Neural cell (in vitro differentiated cells): ENCODE measurements at regions not wholly inside any gene's neighbourhood (a gene's known extent, or its start where the extent isn't known, plus 50 kb on each side); places are given as distances from the start of the nearest gene placed in this dataset.

Source experiments
- H2AFZ ChIP-seq: fragments of 200-600, 300-800 bp; sonication (generic), shearing (Covaris generic); 2 replicates; pipeline ENCODE4 v1.6.0; 2014; ENCODE audit warnings: low read depth, mild to moderate bottlenecking, antibody characterized with exemption, low read length, moderate library complexity
- H3F3A ChIP-seq: fragments of 200-600 bp; shearing (Covaris generic); 2 replicates; pipeline ENCODE4 v1.6.1; 2016; ENCODE audit warnings: mild to moderate bottlenecking, moderate library complexity, mixed read lengths, antibody characterized with exemption, low read length; ENCODE audit not compliant: insufficient read depth, poor library complexity, severe bottlenecking
- H3K27ac ChIP-seq: fragments of 200-600, 300-800 bp; sonication (generic), shearing (Covaris generic); 2 replicates; pipeline ENCODE4 v1.5.1; 2014; ENCODE audit warnings: mild to moderate bottlenecking, low read length, moderate library complexity
- H3K27me3 ChIP-seq: fragments of 300-800, 200-600 bp; sonication (generic), shearing (Covaris generic); 2 replicates; pipeline ENCODE4 v1.6.0; 2014; ENCODE audit warnings: mild to moderate bottlenecking, low read depth, low read length, moderate library complexity; ENCODE audit not compliant: insufficient read depth
- H3K36me3 ChIP-seq: fragments of 300-800, 200-600 bp; sonication (generic), shearing (Covaris generic); 2 replicates; pipeline ENCODE4 v1.5.1; 2014; ENCODE audit warnings: mild to moderate bottlenecking, antibody characterized with exemption, low read length, moderate library complexity; ENCODE audit not compliant: insufficient read depth
- H3K4me2 ChIP-seq: fragments of 300-800, 200-600 bp; sonication (generic), shearing (Covaris generic); 2 replicates; pipeline ENCODE4 v1.6.0; 2014; ENCODE audit warnings: mild to moderate bottlenecking, low read length
- H3K4me3 ChIP-seq: fragments of 300-800, 200-600 bp; sonication (generic), shearing (Covaris generic); 2 replicates; pipeline ENCODE4 v1.5.1; 2014; ENCODE audit warnings: mild to moderate bottlenecking, low read length, moderate library complexity
- H3K79me2 ChIP-seq: fragments of 200-600 bp; shearing (Covaris generic); replicated peaks from 2 replicates; pipeline ENCODE4 v1.6.0; 2014; ENCODE audit warnings: mild to moderate bottlenecking, low read length, moderate library complexity; ENCODE audit not compliant: insufficient read depth
- H3K9ac ChIP-seq: fragments of 300-800, 200-600 bp; sonication (generic), shearing (Covaris generic); 2 replicates; pipeline ENCODE4 v1.6.1; 2016; ENCODE audit warnings: mild to moderate bottlenecking, low read length, mixed read lengths
- H3K9me2 ChIP-seq: fragments of 200-600 bp; shearing (Covaris generic); 2 replicates; pipeline ENCODE4 v1.6.1; 2016; ENCODE audit warnings: mild to moderate bottlenecking, low read length, mixed read lengths; ENCODE audit not compliant: insufficient read depth
- H3K9me3 ChIP-seq: fragments of 200-600, 300-800 bp; sonication (generic), shearing (Covaris generic); 2 replicates; pipeline ENCODE4 v1.6.1; 2016; ENCODE audit warnings: mild to moderate bottlenecking, mixed run types, low read length, moderate library complexity, mixed read lengths
- H4K20me1 ChIP-seq: fragments of 200-600 bp; shearing (Covaris generic); 2 replicates; pipeline ENCODE4 v1.6.1; 2016; ENCODE audit warnings: mild to moderate bottlenecking, mixed run types; ENCODE audit not compliant: insufficient read depth
- EP300 ChIP-seq: fragments of 450-650 bp; conservative IDR thresholded peaks from 2 replicates; pipeline ENCODE4 v1.6.1; 2014; ENCODE audit warnings: antibody characterized with exemption, mild to moderate bottlenecking, moderate library complexity; ENCODE audit not compliant: poor library complexity, severe bottlenecking
- EZH2 ChIP-seq: fragments of 200-600, 300-800 bp; shearing (Covaris generic), sonication (generic); IDR thresholded peaks from 2 replicates; pipeline ENCODE4 v1.6.1; 2014; ENCODE audit warnings: antibody characterized with exemption, low read length, borderline replicate concordance, mild to moderate bottlenecking; ENCODE audit not compliant: insufficient read depth, poor library complexity, severe bottlenecking
- MXI1 ChIP-seq: fragments of 450-650 bp; conservative IDR thresholded peaks from 2 replicates; pipeline ENCODE4 v1.6.1; 2014; ENCODE audit warnings: antibody characterized with exemption, mild to moderate bottlenecking; ENCODE audit not compliant: poor library complexity, severe bottlenecking
- POLR2AphosphoS5 ChIP-seq: IDR thresholded peaks from 2 replicates; pipeline ENCODE4 v1.6.1; 2012
- RAD21 ChIP-seq: fragments of 450-650 bp; conservative IDR thresholded peaks from 2 replicates; pipeline ENCODE4 v1.6.1; 2014; ENCODE audit warnings: antibody characterized with exemption, mild to moderate bottlenecking, moderate library complexity
- SMC3 ChIP-seq: fragments of 450-650 bp; conservative IDR thresholded peaks from 2 replicates; pipeline ENCODE4 v1.6.1; 2014; ENCODE audit warnings: antibody characterized with exemption, mild to moderate bottlenecking, moderate library complexity; ENCODE audit not compliant: poor library complexity
- TAF1 ChIP-seq: IDR thresholded peaks from 2 replicates; pipeline ENCODE4 v1.6.1; 2012; ENCODE audit warnings: low read depth
- TF ChIP-seq, protein P1 (sequence below): IDR thresholded peaks from 2 replicates; pipeline ENCODE4 v1.6.1; 2012; ENCODE audit warnings: borderline replicate concordance
- TF ChIP-seq, protein P2 (sequence below): fragments of 450-650 bp; IDR thresholded peaks from 2 replicates; pipeline ENCODE4 v1.5.1; 2014; ENCODE audit warnings: antibody characterized with exemption, mild to moderate bottlenecking, moderate library complexity; ENCODE audit not compliant: poor library complexity, severe bottlenecking

GRCh38 chr2:75852639-75853038 lies 141.9 kb upstream of the GCFC2 start:
- TF ChIP-seq SMC3 (no peak), POLR2AphosphoS5 (no peak), RAD21 (no peak), EP300 (no peak)
- no peaks in the 10 kb centered on the region for H3K36me3 ChIP-seq
- no peak overlapping the region for H3K4me3 ChIP-seq
- H3K27me3 ChIP-seq, result no peaks in the 10 kb centered on the region
- H2AFZ ChIP-seq, result no peak overlapping the region
- no peaks in the 10 kb centered on the region for H3K9me3 ChIP-seq
- no peaks in the 10 kb centered on the region for H4K20me1 ChIP-seq
- no peaks in the 10 kb centered on the region for H3K9me2 ChIP-seq
- no peaks in the 10 kb centered on the region for H3K79me2 ChIP-seq
- no peak overlapping the region for H3K9ac ChIP-seq
- H3F3A ChIP-seq, result no peaks in the 10 kb centered on the region
- H3K27ac ChIP-seq, result no peak overlapping the region
- H3K4me2 ChIP-seq, result no peak overlapping the region

- Histone ChIP-seq H3K79me2 (no peaks in the 10 kb centered on the region), H3K4me3 (no peak overlapping the region), H3F3A (no peaks in the 10 kb centered on the region), H3K27ac (no peak overlapping the region), H2AFZ (no peak overlapping the region), H4K20me1 (no peaks in the 10 kb centered on the region), H3K9me2 (no peaks in the 10 kb centered on the region), H3K27me3 (no peaks in the 10 kb centered on the region), H3K4me2 (no peak overlapping the region), H3K9ac (no peak overlapping the region), H3K36me3 (no peaks in the 10 kb centered on the region), H3K9me3 (no peaks in the 10 kb centered on the region)
- TF ChIP-seq EP300, result no peak
- no peak for TF ChIP-seq POLR2AphosphoS5
- TF ChIP-seq, protein P1, sequence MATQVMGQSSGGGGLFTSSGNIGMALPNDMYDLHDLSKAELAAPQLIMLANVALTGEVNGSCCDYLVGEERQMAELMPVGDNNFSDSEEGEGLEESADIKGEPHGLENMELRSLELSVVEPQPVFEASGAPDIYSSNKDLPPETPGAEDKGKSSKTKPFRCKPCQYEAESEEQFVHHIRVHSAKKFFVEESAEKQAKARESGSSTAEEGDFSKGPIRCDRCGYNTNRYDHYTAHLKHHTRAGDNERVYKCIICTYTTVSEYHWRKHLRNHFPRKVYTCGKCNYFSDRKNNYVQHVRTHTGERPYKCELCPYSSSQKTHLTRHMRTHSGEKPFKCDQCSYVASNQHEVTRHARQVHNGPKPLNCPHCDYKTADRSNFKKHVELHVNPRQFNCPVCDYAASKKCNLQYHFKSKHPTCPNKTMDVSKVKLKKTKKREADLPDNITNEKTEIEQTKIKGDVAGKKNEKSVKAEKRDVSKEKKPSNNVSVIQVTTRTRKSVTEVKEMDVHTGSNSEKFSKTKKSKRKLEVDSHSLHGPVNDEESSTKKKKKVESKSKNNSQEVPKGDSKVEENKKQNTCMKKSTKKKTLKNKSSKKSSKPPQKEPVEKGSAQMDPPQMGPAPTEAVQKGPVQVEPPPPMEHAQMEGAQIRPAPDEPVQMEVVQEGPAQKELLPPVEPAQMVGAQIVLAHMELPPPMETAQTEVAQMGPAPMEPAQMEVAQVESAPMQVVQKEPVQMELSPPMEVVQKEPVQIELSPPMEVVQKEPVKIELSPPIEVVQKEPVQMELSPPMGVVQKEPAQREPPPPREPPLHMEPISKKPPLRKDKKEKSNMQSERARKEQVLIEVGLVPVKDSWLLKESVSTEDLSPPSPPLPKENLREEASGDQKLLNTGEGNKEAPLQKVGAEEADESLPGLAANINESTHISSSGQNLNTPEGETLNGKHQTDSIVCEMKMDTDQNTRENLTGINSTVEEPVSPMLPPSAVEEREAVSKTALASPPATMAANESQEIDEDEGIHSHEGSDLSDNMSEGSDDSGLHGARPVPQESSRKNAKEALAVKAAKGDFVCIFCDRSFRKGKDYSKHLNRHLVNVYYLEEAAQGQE, result no peak
- TF ChIP-seq RAD21, result no peak
- TF ChIP-seq, protein P2, sequence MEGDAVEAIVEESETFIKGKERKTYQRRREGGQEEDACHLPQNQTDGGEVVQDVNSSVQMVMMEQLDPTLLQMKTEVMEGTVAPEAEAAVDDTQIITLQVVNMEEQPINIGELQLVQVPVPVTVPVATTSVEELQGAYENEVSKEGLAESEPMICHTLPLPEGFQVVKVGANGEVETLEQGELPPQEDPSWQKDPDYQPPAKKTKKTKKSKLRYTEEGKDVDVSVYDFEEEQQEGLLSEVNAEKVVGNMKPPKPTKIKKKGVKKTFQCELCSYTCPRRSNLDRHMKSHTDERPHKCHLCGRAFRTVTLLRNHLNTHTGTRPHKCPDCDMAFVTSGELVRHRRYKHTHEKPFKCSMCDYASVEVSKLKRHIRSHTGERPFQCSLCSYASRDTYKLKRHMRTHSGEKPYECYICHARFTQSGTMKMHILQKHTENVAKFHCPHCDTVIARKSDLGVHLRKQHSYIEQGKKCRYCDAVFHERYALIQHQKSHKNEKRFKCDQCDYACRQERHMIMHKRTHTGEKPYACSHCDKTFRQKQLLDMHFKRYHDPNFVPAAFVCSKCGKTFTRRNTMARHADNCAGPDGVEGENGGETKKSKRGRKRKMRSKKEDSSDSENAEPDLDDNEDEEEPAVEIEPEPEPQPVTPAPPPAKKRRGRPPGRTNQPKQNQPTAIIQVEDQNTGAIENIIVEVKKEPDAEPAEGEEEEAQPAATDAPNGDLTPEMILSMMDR, result no peak
- TF ChIP-seq SMC3, result no peak
- no peak for TF ChIP-seq EZH2
- no peak for TF ChIP-seq MXI1
- no peak for TF ChIP-seq TAF1
Observed at GRCh38 chr2:75846683-75847190, 136.0 kb upstream of the GCFC2 start.
